Upper lobe of left lung (tissue), 4 donors: ENCODE measurements at regions not wholly inside any gene's neighbourhood (a gene's known extent, or its start where the extent isn't known, plus 50 kb on each side); places are given as distances from the start of the nearest gene placed in this dataset.
A peak's percentile ranks its signal among the peaks of the same experiment; 100 is the strongest.

Experiments used
- EP300 ChIP-seq, 4 donors: sonication (generic); formaldehyde crosslinking; IDR thresholded peaks; one replicate each; pipeline ENCODE4 v1.5.1; 2017; ENCODE audit warnings: antibody characterized with exemption in 4 of 4, control low read depth in 2 of 4
- POLR2A ChIP-seq, 4 donors: fragments of 450-650 bp; IDR thresholded peaks; one replicate each; pipeline ENCODE4 v1.5.1; 2016 to 2017; ENCODE audit warnings: antibody characterized with exemption in 4 of 4, mild to moderate bottlenecking in 2 of 4
- POLR2AphosphoS5 ChIP-seq, 2 donors: sonication (generic); formaldehyde crosslinking; IDR thresholded peaks; one replicate each; pipeline ENCODE4 v1.5.1; 2017; ENCODE audit warnings: antibody characterized with exemption in 2 of 2
- TF ChIP-seq, protein P1 (sequence below), 6 experiments: fragments of 450-650 bp in 4 of 6; fragments of 200-600 bp in 2 of 6; sonication (generic) in 2 of 6; IDR thresholded peaks; one replicate each; pipeline ENCODE4 v1.5.1; 2016 to 2019; ENCODE audit warnings: antibody characterized with exemption in 6 of 6

DNA sequence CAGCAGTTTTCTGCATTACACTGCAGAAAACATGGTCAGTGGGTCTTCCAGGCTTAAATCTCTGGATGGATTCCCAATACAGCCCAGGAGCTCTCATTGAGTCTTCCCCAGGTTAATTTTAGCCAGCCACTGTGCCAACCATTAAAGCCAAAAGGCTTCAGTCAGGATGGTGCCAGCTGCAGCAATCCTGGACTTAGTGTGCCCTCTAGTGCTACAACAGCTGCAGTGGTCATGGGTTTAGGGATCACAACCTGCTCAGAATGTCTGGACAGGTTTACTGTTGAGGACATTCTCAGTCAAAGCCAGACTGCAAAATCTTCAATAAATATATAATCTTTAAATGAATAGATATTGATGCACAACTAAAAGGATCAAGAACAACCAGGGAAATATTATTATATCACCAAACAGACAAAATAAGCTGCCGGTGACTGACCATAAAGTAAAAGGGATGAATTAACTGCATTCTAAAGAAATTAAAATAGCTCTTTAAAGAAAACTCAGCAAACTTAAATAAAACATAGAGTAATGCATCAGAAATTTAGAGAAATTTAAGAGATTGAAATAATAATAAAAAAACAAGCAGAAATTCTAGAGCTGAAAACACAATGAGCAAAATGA is 639.9 kb downstream of the SPOCK3 start:
- TF ChIP-seq, protein P1, sequence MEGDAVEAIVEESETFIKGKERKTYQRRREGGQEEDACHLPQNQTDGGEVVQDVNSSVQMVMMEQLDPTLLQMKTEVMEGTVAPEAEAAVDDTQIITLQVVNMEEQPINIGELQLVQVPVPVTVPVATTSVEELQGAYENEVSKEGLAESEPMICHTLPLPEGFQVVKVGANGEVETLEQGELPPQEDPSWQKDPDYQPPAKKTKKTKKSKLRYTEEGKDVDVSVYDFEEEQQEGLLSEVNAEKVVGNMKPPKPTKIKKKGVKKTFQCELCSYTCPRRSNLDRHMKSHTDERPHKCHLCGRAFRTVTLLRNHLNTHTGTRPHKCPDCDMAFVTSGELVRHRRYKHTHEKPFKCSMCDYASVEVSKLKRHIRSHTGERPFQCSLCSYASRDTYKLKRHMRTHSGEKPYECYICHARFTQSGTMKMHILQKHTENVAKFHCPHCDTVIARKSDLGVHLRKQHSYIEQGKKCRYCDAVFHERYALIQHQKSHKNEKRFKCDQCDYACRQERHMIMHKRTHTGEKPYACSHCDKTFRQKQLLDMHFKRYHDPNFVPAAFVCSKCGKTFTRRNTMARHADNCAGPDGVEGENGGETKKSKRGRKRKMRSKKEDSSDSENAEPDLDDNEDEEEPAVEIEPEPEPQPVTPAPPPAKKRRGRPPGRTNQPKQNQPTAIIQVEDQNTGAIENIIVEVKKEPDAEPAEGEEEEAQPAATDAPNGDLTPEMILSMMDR (IDR thresholded peaks at IDR 0.05) = peak in 1 of 6 experiments; percentile 15
- TF ChIP-seq POLR2AphosphoS5 (IDR thresholded peaks at IDR 0.05) (no peak), POLR2A (IDR thresholded peaks at IDR 0.05) (no peak), EP300 (IDR thresholded peaks at IDR 0.05) (no peak)
